ENCODE measurements at regions not wholly inside any gene's neighbourhood (a gene's known extent, or its start where the extent isn't known, plus 50 kb on each side); places are given as distances from the start of the nearest gene placed in this dataset.
A peak's percentile ranks its signal among the peaks of the same experiment; 100 is the strongest.

- TF ChIP-seq KDM1A (IDR thresholded peaks at IDR 0.05; ENCODE audit: low read depth): no peak
- no peak for TF ChIP-seq HOXA7 (CRISPR knock-in tag; IDR thresholded peaks at IDR 0.05)
- TF ChIP-seq RCOR1 (IDR thresholded peaks at IDR 0.05; ENCODE audit: low read depth, low read length): no peak
- TF ChIP-seq EHF (CRISPR knock-in tag; IDR thresholded peaks at IDR 0.05): no peak
- no peak for TF ChIP-seq ZSCAN20 (CRISPR knock-in tag; IDR thresholded peaks at IDR 0.05)
- TF ChIP-seq EHMT2 (IDR thresholded peaks at IDR 0.05; ENCODE audit: low read depth): no peak
- TF ChIP-seq PHF8 (IDR thresholded peaks at IDR 0.05; ENCODE audit: borderline replicate concordance, low read depth): no peak
- no peak for TF ChIP-seq CEBPB (IDR thresholded peaks at IDR 0.05)
- no peak for TF ChIP-seq CTCF (IDR thresholded peaks at IDR 0.05)
- no peak for TF ChIP-seq HEYL (CRISPR knock-in tag; IDR thresholded peaks at IDR 0.05)
- no peak for TF ChIP-seq POLR2AphosphoS2 (conservative IDR thresholded peaks at IDR 0.05; ENCODE audit: low read length)
- TF ChIP-seq HES2 (IDR thresholded peaks at IDR 0.05): no peak
- no peak for TF ChIP-seq HOXB5 (CRISPR knock-in tag; IDR thresholded peaks at IDR 0.05)
- TF ChIP-seq E2F6 (IDR thresholded peaks at IDR 0.05; ENCODE audit: borderline replicate concordance, low read depth): no peak
- no peak for TF ChIP-seq MAZ (IDR thresholded peaks at IDR 0.05; ENCODE audit: borderline replicate concordance, low read depth, low read length)
- no peak for TF ChIP-seq CHD4 (IDR thresholded peaks at IDR 0.05; ENCODE audit: borderline replicate concordance)
- TF ChIP-seq ZNF302 (CRISPR knock-in tag; IDR thresholded peaks at IDR 0.05): no peak
- no peak for FAIRE-seq
- Histone ChIP-seq H3K4me3 (no peak overlapping the region), H3K9me3 (no peaks in the 10 kb centered on the region), H3K4me2 (no peak overlapping the region), H3K4me1 (no peaks in the 10 kb centered on the region), H3K27ac (no peak overlapping the region)
- no peak for ATAC-seq
- WGBS (ENCODE audit: missing lambda C conversion rate): 77% methylated on average over 4 of the region's 4 CpGs
- CTCF ChIA-PET: interaction anchor here (1.1 to 1.5 kb wide), 2 partner anchors 8 to 9 kb away, joined by 3 read pairs; no protein-coding TSS in a partner anchor
- DNase-seq (ENCODE audit: low read depth in 1 of 2, low spot score in 1 of 2): no peak
- POLR2A ChIA-PET: no interaction called here
Measured at GRCh38 chr3:160065786-160066185, 77.2 kb downstream of the IL12A start.

- Histone ChIP-seq H3K27ac (no peak overlapping the region), H3K4me2 (no peak overlapping the region), H3K4me3 (no peak overlapping the region), H3K9me3 (no peaks in the 10 kb centered on the region), H3K4me1 (no peaks in the 10 kb centered on the region)
- FAIRE-seq (no peak), ATAC-seq (0 out of 6 replicates have a peak, but pooled peaks of 1 of the 2 experiments have one; percentile 34), DNase-seq (ENCODE audit: low read depth in 1 of 2, low spot score in 1 of 2) (no peak)
- TF ChIP-seq ELK1 (IDR thresholded peaks at IDR 0.05; ENCODE audit: low read depth, low read length) (no peak), CEBPB (IDR thresholded peaks at IDR 0.05) (no peak), TFCP2L1 (CRISPR knock-in tag; IDR thresholded peaks at IDR 0.05) (no peak), NR3C1 (IDR thresholded peaks at IDR 0.05) (no peak), SMC3 (IDR thresholded peaks at IDR 0.05) (no peak), EP300 (IDR thresholded peaks at IDR 0.05) (no peak), HEYL (CRISPR knock-in tag; IDR thresholded peaks at IDR 0.05) (no peak)
- WGBS (ENCODE audit: missing lambda C conversion rate): 23% methylated on average over 3 of the region's 3 CpGs
- ChIA-PET POLR2A (no interaction called here), CTCF (interaction anchor here (1.0 to 1.2 kb wide), 2 partner anchors 9 to 31 kb away, joined by 3 read pairs; no protein-coding TSS in a partner anchor)
Measured at GRCh38 chr3:160069986-160070385, 81.4 kb downstream of the IL12A start.
